GM12878 (cell line): ENCODE measurements at regions not wholly inside any gene's neighbourhood (a gene's known extent, or its start where the extent isn't known, plus 50 kb on each side); places are given as distances from the start of the nearest gene placed in this dataset.
A peak's percentile ranks its signal among the peaks of the same experiment; 100 is the strongest.

Experiments used
- ASH2L ChIP-seq: fragments of 300-600, 200-600 bp; sonication (generic); IDR thresholded peaks from 2 replicates; pipeline ENCODE4 v1.6.1; 2017; ENCODE audit warnings: low read depth, mild to moderate bottlenecking, borderline replicate concordance
- ATF7 ChIP-seq: fragments of 450-650 bp; IDR thresholded peaks from 2 replicates; pipeline ENCODE4 v1.6.1; 2016; ENCODE audit warnings: low read depth, mild to moderate bottlenecking
- BACH1 ChIP-seq: fragments of 450-650 bp; IDR thresholded peaks from 2 replicates; pipeline ENCODE4 v1.6.1; 2017; ENCODE audit warnings: mild to moderate bottlenecking, borderline replicate concordance
- BCL11A ChIP-seq: IDR thresholded peaks from 2 replicates; pipeline ENCODE4 v1.6.1; 2011; ENCODE audit warnings: low read depth, low read length
- BHLHE40 ChIP-seq, 2 experiments: fragments of 450-650 bp in 1 of 2; IDR thresholded peaks; 2 replicates each; pipeline ENCODE4 v1.6.1; 2011 to 2017; ENCODE audit warnings: low read depth in 2 of 2, borderline replicate concordance in 1 of 2, improper control_type of control experiment in 1 of 2, low read length in 1 of 2, mild to moderate bottlenecking in 1 of 2
- BMI1 ChIP-seq: fragments of 450-650 bp; IDR thresholded peaks from 2 replicates; pipeline ENCODE4 v1.6.1; 2016; ENCODE audit warnings: mild to moderate bottlenecking, moderate library complexity, borderline replicate concordance
- CREM ChIP-seq: IDR thresholded peaks from 2 replicates; pipeline ENCODE4 v1.6.1; 2014; ENCODE audit warnings: antibody characterized with exemption, low read depth
- DPF2 ChIP-seq: fragments of 450-650 bp; IDR thresholded peaks from 2 replicates; pipeline ENCODE4 v1.6.1; 2017; ENCODE audit warnings: mild to moderate bottlenecking
- EED ChIP-seq: sonication (generic); IDR thresholded peaks from 2 replicates; pipeline ENCODE4 v1.6.1; 2016; ENCODE audit warnings: antibody characterized with exemption, low read depth
- EP300 ChIP-seq, 2 experiments: fragments of 150-350 bp in 1 of 2; IDR thresholded peaks; 2 replicates each; pipeline ENCODE4 v1.6.1; 2011 to 2012; ENCODE audit warnings: low read depth in 2 of 2, low read length in 2 of 2, borderline replicate concordance in 1 of 2, improper control_type of control experiment in 1 of 2, inconsistent platforms in 1 of 2; ENCODE audit not compliant: control insufficient read depth in 1 of 2
- FOXK2 ChIP-seq: fragments of 450-650 bp; IDR thresholded peaks from 2 replicates; pipeline ENCODE4 v1.6.1; 2017; ENCODE audit warnings: mild to moderate bottlenecking, moderate library complexity
- HDAC6 ChIP-seq: fragments of 200-600 bp; sonication (generic); IDR thresholded peaks from one replicate; pipeline ENCODE4 v1.8.0; 2017; ENCODE audit warnings: antibody characterized with exemption; ENCODE audit not compliant: unreplicated experiment
- IKZF1 ChIP-seq: fragments of 450-650 bp; conservative IDR thresholded peaks from 2 replicates; pipeline ENCODE4 v1.6.1; 2017; ENCODE audit warnings: antibody characterized with exemption, mild to moderate bottlenecking
- IKZF2 ChIP-seq, 2 experiments: fragments of 450-650 bp; IDR thresholded peaks; 2 replicates each; pipeline ENCODE4 v1.6.1; 2017; ENCODE audit warnings: mild to moderate bottlenecking in 2 of 2, moderate library complexity in 2 of 2
- IRF4 ChIP-seq: IDR thresholded peaks from 2 replicates; pipeline ENCODE4 v1.6.1; 2011; ENCODE audit warnings: low read depth, low read length
- KAT2A ChIP-seq: conservative IDR thresholded peaks from 2 replicates; pipeline ENCODE4 v1.6.1; 2011; ENCODE audit warnings: low read depth, low read length; ENCODE audit not compliant: control insufficient read depth
- MTA2 ChIP-seq: fragments of 450-650 bp; IDR thresholded peaks from 2 replicates; pipeline ENCODE4 v1.6.1; 2016; ENCODE audit warnings: low read depth, mild to moderate bottlenecking, moderate library complexity
- NFYA ChIP-seq: IDR thresholded peaks from 2 replicates; pipeline ENCODE4 v1.6.1; 2011; ENCODE audit warnings: low read depth, mild to moderate bottlenecking, low read length, improper control_type of control experiment, borderline replicate concordance
- NRF1 ChIP-seq: conservative IDR thresholded peaks from 2 replicates; pipeline ENCODE4 v1.6.1; 2011; ENCODE audit warnings: mild to moderate bottlenecking, low read depth, low read length, improper control_type of control experiment
- PAX5 ChIP-seq: IDR thresholded peaks from 2 replicates; pipeline ENCODE4 v1.6.1; 2011; ENCODE audit warnings: low read depth, low read length, borderline replicate concordance
- PAX8 ChIP-seq: fragments of 450-650 bp; IDR thresholded peaks from 2 replicates; pipeline ENCODE4 v1.6.1; 2017; ENCODE audit warnings: mild to moderate bottlenecking, moderate library complexity
- POLR2A ChIP-seq: IDR thresholded peaks from 2 replicates; pipeline ENCODE4 v1.6.1; 2011; ENCODE audit warnings: low read depth, mild to moderate bottlenecking, low read length
- RAD21 ChIP-seq: IDR thresholded peaks from 2 replicates; pipeline ENCODE4 v1.6.1; 2011; ENCODE audit warnings: mild to moderate bottlenecking, low read depth, low read length, moderate library complexity; ENCODE audit not compliant: insufficient read depth
- SIX5 ChIP-seq: IDR thresholded peaks from 2 replicates; pipeline ENCODE4 v1.6.1; 2011; ENCODE audit warnings: mild to moderate bottlenecking, low read depth, low read length, moderate library complexity; ENCODE audit not compliant: severe bottlenecking
- SPI1 ChIP-seq: IDR thresholded peaks from 2 replicates; pipeline ENCODE4 v1.6.1; 2011; ENCODE audit warnings: low read depth, mild to moderate bottlenecking, low read length, moderate library complexity, borderline replicate concordance; ENCODE audit not compliant: insufficient read depth
- TCF3 ChIP-seq: IDR thresholded peaks from 2 replicates; pipeline ENCODE4 v1.6.1; 2012; ENCODE audit warnings: low read depth, mild to moderate bottlenecking, low read length, borderline replicate concordance; ENCODE audit not compliant: insufficient read depth
- ZBED1 ChIP-seq: IDR thresholded peaks from 2 replicates; pipeline ENCODE4 v1.6.1; 2016; ENCODE audit warnings: borderline replicate concordance
- TF ChIP-seq, protein P1 (sequence below): IDR thresholded peaks from 2 replicates; pipeline ENCODE4 v1.6.1; 2012; ENCODE audit warnings: low read length, inconsistent platforms
- TF ChIP-seq, protein P2 (sequence below): fragments of 450-650 bp; IDR thresholded peaks from 2 replicates; pipeline ENCODE4 v1.6.1; 2017; ENCODE audit warnings: low read depth, mild to moderate bottlenecking, moderate library complexity

DNA sequence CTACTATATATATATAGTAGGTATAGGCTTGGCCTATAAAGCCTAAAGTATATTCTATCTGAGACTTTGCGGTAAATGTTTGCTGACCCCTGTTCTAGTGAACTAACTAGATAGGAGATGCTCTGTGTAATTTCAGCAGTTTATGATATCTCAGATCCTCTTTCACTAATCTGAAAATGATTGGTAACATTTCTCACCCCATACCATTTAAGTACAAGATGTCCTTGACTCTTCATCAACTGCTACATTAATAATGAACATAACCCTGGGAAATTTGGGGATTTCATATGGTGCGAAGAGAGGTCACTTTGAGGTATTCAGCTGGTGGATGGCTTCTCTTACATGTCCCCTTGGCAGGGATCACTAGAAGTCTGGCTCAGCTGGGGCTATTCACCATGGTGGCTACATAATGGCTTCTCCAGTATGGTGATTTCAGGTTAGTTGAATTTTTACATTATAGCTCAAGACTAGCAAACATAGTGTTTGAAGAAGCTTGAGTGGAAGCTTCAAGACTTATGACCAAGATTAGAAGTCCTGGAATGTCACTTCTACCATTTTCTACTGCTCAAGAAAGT, 103.6 kb upstream of the MYCBP2 start (continued):
- TF ChIP-seq BHLHE40 (IDR thresholded peaks at IDR 0.05; ENCODE audit: borderline replicate concordance in 1 of 2, low read depth in 2 of 2, low read length in 1 of 2) (peak in 1 of 2 experiments; percentile 35; a peak in 1 of 4 replicates), NRF1 (no peak), IKZF2 (IDR thresholded peaks at IDR 0.05) (peak; percentile 34 to 47; a peak in 3 of 4 replicates), ATF7 (peak; percentile 7; the same call in 1 of the 2 replicates), HDAC6 (no peak), BMI1 (peak; percentile 69; the same call in 1 of the 2 replicates), MTA2 (peak; percentile 95), SPI1 (peak; percentile 90), DPF2 (peak; percentile 25; the same call in 1 of the 2 replicates), BCL11A (peak; percentile 93), CREM (peak; percentile 66), TCF3 (no peak), ZBED1 (0 out of 2 replicates have a peak, but pooled peaks have one; percentile 25), NFYA (no peak), POLR2A (no peak), EP300 (IDR thresholded peaks at IDR 0.05; ENCODE audit: borderline replicate concordance in 1 of 2, control insufficient read depth in 1 of 2, low read depth in 2 of 2, low read length in 2 of 2) (peak; percentile 85 to 94), SIX5 (no peak), PAX5 (peak; percentile 55; the same call in 1 of the 2 replicates), FOXK2 (no peak), IRF4 (peak; percentile 93), RAD21 (no peak), IKZF1 (peak; percentile 37), BACH1 (peak; percentile 80; the same call in 1 of the 2 replicates), PAX8 (no peak), EED (0 out of 2 replicates have a peak, but pooled peaks have one; percentile 29), ASH2L (no peak), KAT2A (no peak)
- TF ChIP-seq, protein P1, sequence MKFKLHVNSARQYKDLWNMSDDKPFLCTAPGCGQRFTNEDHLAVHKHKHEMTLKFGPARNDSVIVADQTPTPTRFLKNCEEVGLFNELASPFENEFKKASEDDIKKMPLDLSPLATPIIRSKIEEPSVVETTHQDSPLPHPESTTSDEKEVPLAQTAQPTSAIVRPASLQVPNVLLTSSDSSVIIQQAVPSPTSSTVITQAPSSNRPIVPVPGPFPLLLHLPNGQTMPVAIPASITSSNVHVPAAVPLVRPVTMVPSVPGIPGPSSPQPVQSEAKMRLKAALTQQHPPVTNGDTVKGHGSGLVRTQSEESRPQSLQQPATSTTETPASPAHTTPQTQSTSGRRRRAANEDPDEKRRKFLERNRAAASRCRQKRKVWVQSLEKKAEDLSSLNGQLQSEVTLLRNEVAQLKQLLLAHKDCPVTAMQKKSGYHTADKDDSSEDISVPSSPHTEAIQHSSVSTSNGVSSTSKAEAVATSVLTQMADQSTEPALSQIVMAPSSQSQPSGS = peak; percentile 47; the same call in 1 of the 2 replicates
- TF ChIP-seq, protein P2, sequence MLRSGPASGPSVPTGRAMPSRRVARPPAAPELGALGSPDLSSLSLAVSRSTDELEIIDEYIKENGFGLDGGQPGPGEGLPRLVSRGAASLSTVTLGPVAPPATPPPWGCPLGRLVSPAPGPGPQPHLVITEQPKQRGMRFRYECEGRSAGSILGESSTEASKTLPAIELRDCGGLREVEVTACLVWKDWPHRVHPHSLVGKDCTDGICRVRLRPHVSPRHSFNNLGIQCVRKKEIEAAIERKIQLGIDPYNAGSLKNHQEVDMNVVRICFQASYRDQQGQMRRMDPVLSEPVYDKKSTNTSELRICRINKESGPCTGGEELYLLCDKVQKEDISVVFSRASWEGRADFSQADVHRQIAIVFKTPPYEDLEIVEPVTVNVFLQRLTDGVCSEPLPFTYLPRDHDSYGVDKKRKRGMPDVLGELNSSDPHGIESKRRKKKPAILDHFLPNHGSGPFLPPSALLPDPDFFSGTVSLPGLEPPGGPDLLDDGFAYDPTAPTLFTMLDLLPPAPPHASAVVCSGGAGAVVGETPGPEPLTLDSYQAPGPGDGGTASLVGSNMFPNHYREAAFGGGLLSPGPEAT = peak; percentile 50; the same call in 1 of the 2 replicates
